ENCODE measurements at regions not wholly inside any gene's neighbourhood (a gene's known extent, or its start where the extent isn't known, plus 50 kb on each side); places are given as distances from the start of the nearest gene placed in this dataset.
A peak's percentile ranks its signal among the peaks of the same experiment; 100 is the strongest.

GRCh38 chr6:142642651-142643050 is 302.3 kb downstream of the HIVEP2 start:
- ChIA-PET POLR2A (no interaction called here), CTCF (interaction anchor here (0.5 to 1.1 kb wide), 2 partner anchors 14 to 16 kb away, joined by 3 read pairs; no protein-coding TSS in a partner anchor)
- TF ChIP-seq ZNF473 (tag by site-specific recombination; IDR thresholded peaks at IDR 0.05) = no peak
- TF ChIP-seq SETDB1 (IDR thresholded peaks at IDR 0.05; ENCODE audit: insufficient read length, low read length) = peak; percentile 66
- no peak overlapping the region for H3K27ac ChIP-seq (ENCODE audit: extremely low read depth, low read depth, low read length)
- no peak overlapping the region for H3K4me3 ChIP-seq (ENCODE audit: low read depth, low read length)
- no peaks in the 10 kb centered on the region for H3K9me3 ChIP-seq (ENCODE audit: control insufficient read depth, insufficient read depth, low read depth, low read length)
- H3K36me3 ChIP-seq (ENCODE audit: control insufficient read depth in 2 of 2, insufficient read depth in 1 of 2, low read length in 2 of 2) = no peaks in the 10 kb centered on the region
- H3K4me1 ChIP-seq (ENCODE audit: control insufficient read depth, insufficient read depth, low read length) = no peaks in the 10 kb centered on the region

GRCh38 chr6:142644866-142645265 is 300.1 kb downstream of the HIVEP2 start:
- POLR2A ChIA-PET = no interaction called here
- TF ChIP-seq ZNF514 (tag by site-specific recombination; IDR thresholded peaks at IDR 0.05) (no peak), ZNF580 (tag by site-specific recombination; IDR thresholded peaks at IDR 0.05) (no peak), ATF2 (tag by site-specific recombination; IDR thresholded peaks at IDR 0.05; ENCODE audit: low read depth) (peak; percentile 69; the same call in 1 of the 2 replicates), ZNF426 (tag by site-specific recombination; IDR thresholded peaks at IDR 0.05) (no peak), ZNF354C (tag by site-specific recombination; IDR thresholded peaks at IDR 0.05; ENCODE audit: borderline replicate concordance, low read depth) (no peak), MYNN (tag by site-specific recombination; IDR thresholded peaks at IDR 0.05; ENCODE audit: borderline replicate concordance) (no peak), ZNF37A (tag by site-specific recombination; IDR thresholded peaks at IDR 0.05) (no peak)

GRCh38 chr6:142645663-142646062 is 299.3 kb downstream of the HIVEP2 start:
- Histone ChIP-seq H3K9me3 (ENCODE audit: control insufficient read depth, insufficient read depth, low read depth, low read length) (no peaks in the 10 kb centered on the region), H3K36me3 (ENCODE audit: control insufficient read depth in 2 of 2, insufficient read depth in 1 of 2, low read length in 2 of 2) (no peaks in the 10 kb centered on the region), H3K4me1 (ENCODE audit: control insufficient read depth, insufficient read depth, low read length) (no peaks in the 10 kb centered on the region), H3K4me3 (ENCODE audit: low read depth, low read length) (no peak overlapping the region), H3K27ac (ENCODE audit: extremely low read depth, low read depth, low read length) (no peak overlapping the region)
- POLR2A ChIA-PET = no interaction called here
- CTCF ChIA-PET = interaction anchor here (0.6 kb wide), 1 partner anchor 171 kb away, joined by 6 read pairs; no protein-coding TSS in a partner anchor
- TF ChIP-seq ZNF48 (tag by site-specific recombination; IDR thresholded peaks at IDR 0.05) (no peak), ZNF623 (tag by site-specific recombination; IDR thresholded peaks at IDR 0.05) (peak; percentile 83), ZBTB7A (tag by site-specific recombination; IDR thresholded peaks at IDR 0.05; ENCODE audit: low read depth) (no peak)

More at GRCh38 chr6:142644866-142645265, 300.1 kb downstream of the HIVEP2 start:
- Histone ChIP-seq H3K9me3 (ENCODE audit: control insufficient read depth, insufficient read depth, low read depth, low read length) (no peaks in the 10 kb centered on the region), H3K4me1 (ENCODE audit: control insufficient read depth, insufficient read depth, low read length) (no peaks in the 10 kb centered on the region), H3K27ac (ENCODE audit: extremely low read depth, low read depth, low read length) (no peak overlapping the region), H3K4me3 (ENCODE audit: low read depth, low read length) (no peak overlapping the region), H3K36me3 (ENCODE audit: control insufficient read depth in 2 of 2, insufficient read depth in 1 of 2, low read length in 2 of 2) (no peaks in the 10 kb centered on the region)
- CTCF ChIA-PET = no interaction called here

GRCh38 chr6:142647449-142648035 is 297.4 kb downstream of the HIVEP2 start:
- no peaks in the 10 kb centered on the region for H3K9me3 ChIP-seq (ENCODE audit: control insufficient read depth, insufficient read depth, low read depth, low read length)
- H3K4me1 ChIP-seq (ENCODE audit: control insufficient read depth, insufficient read depth, low read length) = no peaks in the 10 kb centered on the region
- no peak overlapping the region for H3K27ac ChIP-seq (ENCODE audit: extremely low read depth, low read depth, low read length)
- no peaks in the 10 kb centered on the region for H3K36me3 ChIP-seq (ENCODE audit: control insufficient read depth in 2 of 2, insufficient read depth in 1 of 2, low read length in 2 of 2)
- H3K4me3 ChIP-seq (ENCODE audit: low read depth, low read length) = no peak overlapping the region
- ChIA-PET POLR2A (no interaction called here), CTCF (interaction anchor here (1.1 kb wide), 1 partner anchor 25 kb away, joined by 3 read pairs; no protein-coding TSS in a partner anchor)
- no peak for TF ChIP-seq ZNF549 (tag by site-specific recombination; IDR thresholded peaks at IDR 0.05)
- TF ChIP-seq KLF9 (tag by site-specific recombination; IDR thresholded peaks at IDR 0.05; ENCODE audit: low read depth) = no peak
- no peak for TF ChIP-seq KLF16 (tag by site-specific recombination; IDR thresholded peaks at IDR 0.05)
- TF ChIP-seq TRIM28 (IDR thresholded peaks at IDR 0.05; ENCODE audit: borderline replicate concordance, low read length) = no peak
- no peak for TF ChIP-seq ZNF214 (tag by site-specific recombination; IDR thresholded peaks at IDR 0.05; ENCODE audit: borderline replicate concordance)
- TF ChIP-seq ZNF701 (tag by site-specific recombination; IDR thresholded peaks at IDR 0.05) = no peak
- TF ChIP-seq ZNF398 (tag by site-specific recombination; IDR thresholded peaks at IDR 0.05) = no peak
- TF ChIP-seq ZNF600 (tag by site-specific recombination; IDR thresholded peaks at IDR 0.05) = no peak
- no peak for TF ChIP-seq ZBTB49 (tag by site-specific recombination; IDR thresholded peaks at IDR 0.05; ENCODE audit: low read depth)
- TF ChIP-seq ZNF16 (tag by site-specific recombination; IDR thresholded peaks at IDR 0.05; ENCODE audit: low read depth) = no peak
- no peak for TF ChIP-seq ZNF843 (tag by site-specific recombination; IDR thresholded peaks at IDR 0.05)

Measured in HEK293 (cell line).